AG09319 (cell line): ENCODE measurements at regions not wholly inside any gene's neighbourhood (a gene's known extent, or its start where the extent isn't known, plus 50 kb on each side); places are given as distances from the start of the nearest gene placed in this dataset.

ENCODE experiments used
- DNase-seq: peaks from one replicate; pipeline ENCODE4 v3.0.0-alpha.2; 2010; ENCODE audit warnings: low read depth; ENCODE audit errors: extremely low read depth
- TF ChIP-seq, protein P1 (sequence below): IDR thresholded peaks from 2 replicates; pipeline ENCODE4 v1.5.1; 2011; ENCODE audit warnings: low read depth, mild to moderate bottlenecking, inconsistent platforms, low read length, moderate library complexity

DNA sequence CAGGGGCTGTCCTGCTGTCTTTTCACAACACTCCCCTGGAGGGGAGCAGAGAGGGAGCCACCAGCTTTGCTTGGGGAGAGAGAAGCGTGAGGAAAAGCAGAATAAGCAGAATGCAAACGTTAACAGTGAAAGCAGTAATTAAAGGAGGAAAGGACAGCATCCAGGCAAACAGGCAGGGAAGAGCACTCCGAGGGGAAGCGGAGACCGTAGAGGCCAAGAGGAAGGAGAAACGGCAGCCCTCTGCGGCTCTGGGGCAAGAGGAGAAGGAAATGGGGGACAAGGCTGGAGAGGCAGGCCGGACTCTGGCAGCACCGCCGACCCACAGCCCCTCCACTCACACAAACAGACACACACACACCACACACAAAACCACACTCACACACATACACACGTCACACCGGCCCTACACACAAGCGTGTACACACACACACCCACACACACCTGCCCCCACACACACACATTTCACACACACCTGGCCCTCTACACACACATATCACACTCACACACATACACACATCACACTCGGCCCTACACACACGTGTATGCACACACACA, 449.8 kb downstream of the SOX6 start:
- TF ChIP-seq, protein P1, sequence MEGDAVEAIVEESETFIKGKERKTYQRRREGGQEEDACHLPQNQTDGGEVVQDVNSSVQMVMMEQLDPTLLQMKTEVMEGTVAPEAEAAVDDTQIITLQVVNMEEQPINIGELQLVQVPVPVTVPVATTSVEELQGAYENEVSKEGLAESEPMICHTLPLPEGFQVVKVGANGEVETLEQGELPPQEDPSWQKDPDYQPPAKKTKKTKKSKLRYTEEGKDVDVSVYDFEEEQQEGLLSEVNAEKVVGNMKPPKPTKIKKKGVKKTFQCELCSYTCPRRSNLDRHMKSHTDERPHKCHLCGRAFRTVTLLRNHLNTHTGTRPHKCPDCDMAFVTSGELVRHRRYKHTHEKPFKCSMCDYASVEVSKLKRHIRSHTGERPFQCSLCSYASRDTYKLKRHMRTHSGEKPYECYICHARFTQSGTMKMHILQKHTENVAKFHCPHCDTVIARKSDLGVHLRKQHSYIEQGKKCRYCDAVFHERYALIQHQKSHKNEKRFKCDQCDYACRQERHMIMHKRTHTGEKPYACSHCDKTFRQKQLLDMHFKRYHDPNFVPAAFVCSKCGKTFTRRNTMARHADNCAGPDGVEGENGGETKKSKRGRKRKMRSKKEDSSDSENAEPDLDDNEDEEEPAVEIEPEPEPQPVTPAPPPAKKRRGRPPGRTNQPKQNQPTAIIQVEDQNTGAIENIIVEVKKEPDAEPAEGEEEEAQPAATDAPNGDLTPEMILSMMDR = no peak
- DNase-seq = no peak

DNA sequence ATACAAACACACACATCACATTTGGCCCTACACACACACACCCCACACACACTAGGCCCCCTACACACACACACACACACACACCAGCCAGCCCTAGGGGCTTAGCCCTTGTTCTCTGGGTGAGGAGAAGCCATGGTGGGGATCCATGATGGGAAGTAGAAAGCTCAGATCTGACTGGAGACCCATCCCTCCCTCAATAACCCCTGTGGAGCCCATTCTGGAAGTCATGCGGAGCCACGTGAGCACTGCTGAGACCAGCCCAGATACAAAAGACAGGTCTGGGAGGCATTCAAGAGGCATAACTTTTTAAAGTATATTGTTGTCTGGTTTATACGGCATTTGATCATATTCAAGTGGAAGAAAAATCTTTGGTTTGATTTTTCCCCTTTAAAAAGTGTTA, 448.5 kb downstream of the SOX6 start:
- no peak for DNase-seq
- TF ChIP-seq, protein P1 = no peak

DNA sequence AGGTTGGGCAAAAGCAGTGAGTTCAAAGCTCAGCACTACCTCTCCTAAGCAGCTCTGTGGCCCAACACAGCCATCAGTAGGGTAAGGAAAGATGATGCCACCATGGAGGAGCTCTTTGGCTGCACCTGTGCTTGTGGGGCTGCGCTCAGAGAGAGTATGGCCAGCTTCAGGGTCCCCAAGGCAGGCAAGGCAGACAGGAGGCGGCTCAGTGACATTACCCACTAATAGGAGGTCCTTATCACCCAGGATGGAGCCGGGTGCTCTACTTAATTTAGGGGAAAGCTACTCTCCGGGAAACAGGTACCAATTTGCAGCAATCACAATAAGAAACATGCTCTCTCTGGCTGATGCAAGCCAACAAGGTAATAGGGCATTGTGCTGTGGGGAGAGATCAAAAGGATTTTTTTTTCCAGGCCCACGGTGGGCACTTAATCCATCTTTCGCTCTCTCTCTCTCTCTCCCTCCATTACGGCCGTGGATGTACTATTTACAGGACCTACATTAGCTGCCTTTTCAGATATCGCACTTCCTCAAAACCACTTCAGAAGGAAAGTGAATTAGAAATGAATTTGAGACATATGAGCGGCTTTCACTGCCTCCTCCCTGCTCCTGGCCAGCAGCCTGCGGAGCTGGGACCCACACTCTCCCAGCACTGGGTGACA, 446.3 kb downstream of the SOX6 start:
- TF ChIP-seq, protein P1 = no peak
- no peak for DNase-seq

DNA sequence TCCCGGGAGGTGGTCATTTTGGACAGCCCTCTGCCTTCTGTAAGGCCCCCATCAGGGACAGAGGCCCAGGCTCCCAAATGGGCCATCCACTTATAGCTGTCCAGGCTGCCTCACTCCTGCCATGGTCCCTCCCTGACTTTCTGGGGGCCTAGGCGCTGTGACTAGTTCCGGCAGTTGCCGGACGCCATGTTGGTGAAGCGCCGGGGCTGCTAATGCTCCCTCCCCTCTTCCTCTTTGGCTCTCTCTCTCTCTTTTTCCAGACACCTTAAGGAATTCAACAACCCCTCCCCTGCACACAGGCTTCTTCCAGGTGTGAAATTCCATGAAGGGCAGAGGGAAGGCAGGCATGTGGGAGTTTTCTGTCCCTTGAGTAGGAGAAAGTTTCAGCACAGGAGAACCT, 445.6 kb downstream of the SOX6 start:
- TF ChIP-seq, protein P1 = no peak
- DNase-seq = no peak

DNA sequence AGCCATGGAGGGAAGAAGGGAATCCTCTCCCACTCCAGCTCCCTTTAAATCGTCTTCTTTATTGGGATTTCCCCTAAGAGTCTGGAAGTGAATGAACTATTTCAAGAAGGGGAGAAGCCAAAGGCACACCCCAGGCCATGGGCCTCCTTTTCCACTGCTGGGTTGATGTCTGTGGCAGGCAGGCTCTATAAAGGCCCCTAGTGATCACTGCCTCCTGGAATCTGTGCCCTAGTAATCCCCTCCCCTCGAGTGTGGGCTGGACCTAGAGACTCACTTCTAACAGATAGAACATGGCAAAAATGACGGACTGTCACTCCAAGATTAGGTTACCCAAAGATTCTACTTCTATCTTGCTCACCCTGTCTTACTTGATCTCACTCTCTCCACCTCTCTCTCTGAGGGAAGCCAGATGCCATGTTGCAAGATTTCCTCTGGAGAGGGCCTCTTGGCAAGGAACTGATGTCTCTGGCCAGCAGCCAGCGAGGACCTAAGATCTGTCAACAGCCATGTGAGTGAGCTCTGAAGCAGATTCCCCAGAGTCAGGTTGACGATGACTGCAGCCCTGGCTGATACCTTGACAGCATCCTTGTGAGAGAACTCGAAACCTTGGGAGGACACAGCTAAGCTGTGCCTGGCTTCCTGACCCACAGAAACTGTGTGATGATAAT, 444.8 kb downstream of the SOX6 start:
- DNase-seq = no peak
- TF ChIP-seq, protein P1 = no peak

DNA sequence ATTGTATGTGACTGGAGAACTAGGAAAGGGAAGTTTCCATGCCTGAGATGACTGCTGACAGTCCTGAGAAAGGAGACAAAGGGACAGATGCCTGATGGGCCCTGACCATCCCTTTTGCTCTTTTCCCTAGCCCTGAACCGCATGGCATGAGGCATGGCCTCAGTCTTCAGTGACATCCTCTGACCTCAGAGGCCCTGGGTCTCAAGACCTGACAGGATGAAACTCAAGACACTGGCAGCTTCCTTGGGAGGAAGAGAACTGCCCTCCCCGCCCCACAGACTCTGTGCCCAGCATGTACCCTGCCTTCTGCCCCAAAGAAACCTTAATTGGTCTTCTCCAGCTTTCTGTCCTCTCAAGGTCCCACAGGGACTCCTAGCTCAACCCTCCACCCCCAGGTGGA, 444.1 kb downstream of the SOX6 start:
- no peak for DNase-seq
- TF ChIP-seq, protein P1 = no peak

DNA sequence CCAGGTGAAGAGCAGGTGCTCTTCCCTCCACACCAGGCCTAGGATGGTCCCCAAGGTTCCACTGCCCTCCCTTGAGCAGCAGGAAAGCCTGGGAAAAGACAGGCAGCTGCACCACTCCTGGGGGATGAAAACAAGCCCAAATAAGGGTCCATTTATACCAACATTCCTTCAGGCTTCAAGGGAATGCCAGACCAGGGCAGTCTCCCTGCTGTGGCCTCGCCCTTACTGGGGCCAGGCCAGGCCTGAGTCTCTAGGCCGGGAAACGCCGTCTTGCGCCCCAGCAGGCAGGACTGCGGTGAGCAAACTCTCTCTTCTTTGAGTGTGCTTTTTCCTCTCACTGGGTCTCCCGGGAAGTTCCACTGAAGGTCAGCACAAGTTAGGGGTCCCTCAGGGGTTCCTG, 443.5 kb downstream of the SOX6 start:
- no peak for DNase-seq

More for the DNA sequence above, 443.5 kb downstream of the SOX6 start:
- TF ChIP-seq, protein P1 = no peak
